Subcutaneous abdominal adipose tissue (tissue), 5 donors: ENCODE measurements at regions not wholly inside any gene's neighbourhood (a gene's known extent, or its start where the extent isn't known, plus 50 kb on each side); places are given as distances from the start of the nearest gene placed in this dataset.

ENCODE experiments used
- H3K27ac ChIP-seq: one replicate; pipeline ENCODE4 v1.7.0; 2013; ENCODE audit warnings: low read depth, mild to moderate bottlenecking, inconsistent platforms, low read length, moderate library complexity
- H3K27me3 ChIP-seq, 5 donors: one replicate each; pipeline ENCODE4 v1.7.0; 2013; ENCODE audit warnings: low read length in 5 of 5, inconsistent platforms in 1 of 5; ENCODE audit not compliant: control insufficient read depth in 5 of 5, insufficient read depth in 4 of 5
- H3K36me3 ChIP-seq, 5 donors: one replicate each; pipeline ENCODE4 v1.7.0; 2013; ENCODE audit warnings: low read length in 5 of 5; ENCODE audit not compliant: control insufficient read depth in 5 of 5, insufficient read depth in 5 of 5
- H3K4me1 ChIP-seq, 5 donors: one replicate each; pipeline ENCODE4 v1.7.0; 2013; ENCODE audit warnings: low read length in 5 of 5, mild to moderate bottlenecking in 3 of 5, moderate library complexity in 1 of 5; ENCODE audit not compliant: control insufficient read depth in 5 of 5, insufficient read depth in 5 of 5
- H3K4me3 ChIP-seq, 5 donors: one replicate each; pipeline ENCODE4 v1.7.0; 2013; ENCODE audit warnings: low read length in 5 of 5, low read depth in 1 of 5
- H3K9ac ChIP-seq, 5 donors: one replicate each; pipeline ENCODE4 v1.7.0; 2013; ENCODE audit warnings: low read length in 5 of 5, mild to moderate bottlenecking in 4 of 5, moderate library complexity in 3 of 5
- H3K9me3 ChIP-seq, 5 donors: one replicate each; pipeline ENCODE4 v1.7.0; 2013; ENCODE audit warnings: low read length in 5 of 5; ENCODE audit not compliant: control insufficient read depth in 5 of 5
- donor health status: healthy.
- donor health status: healthy.
- donor health status: healthy.
- donor health status: healthy.
- donor health status: healthy.

DNA sequence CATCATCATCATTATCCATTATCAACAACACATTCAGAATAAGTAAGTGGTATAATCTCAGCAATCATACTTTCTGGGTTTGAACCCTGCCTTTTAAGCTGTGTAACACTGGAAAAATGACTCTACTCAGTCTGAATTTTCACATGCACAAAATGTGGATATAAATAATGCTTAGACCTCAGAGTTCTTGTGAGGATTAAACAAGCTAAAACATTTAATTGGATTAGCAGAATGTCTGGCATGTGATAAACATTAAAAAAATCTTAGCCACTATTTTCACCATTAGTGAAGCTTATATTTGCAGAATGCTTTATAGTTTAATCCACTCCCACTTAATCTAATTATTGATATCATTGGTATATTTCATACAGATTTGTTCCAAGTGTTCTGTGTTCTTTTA is 412.3 kb downstream of the RFC3 start:
- H3K4me1 ChIP-seq = no peaks in the 10 kb centered on the region
- peaks cover 0 to 6% (median 0%) of the 10 kb centered on the region in 5 donors for H3K9me3 ChIP-seq
- H3K27me3 ChIP-seq = no peaks in the 10 kb centered on the region
- H3K9ac ChIP-seq = no peak overlapping the region
- no peaks in the 10 kb centered on the region for H3K36me3 ChIP-seq
- H3K4me3 ChIP-seq = no peak overlapping the region
- H3K27ac ChIP-seq = no peak overlapping the region

DNA sequence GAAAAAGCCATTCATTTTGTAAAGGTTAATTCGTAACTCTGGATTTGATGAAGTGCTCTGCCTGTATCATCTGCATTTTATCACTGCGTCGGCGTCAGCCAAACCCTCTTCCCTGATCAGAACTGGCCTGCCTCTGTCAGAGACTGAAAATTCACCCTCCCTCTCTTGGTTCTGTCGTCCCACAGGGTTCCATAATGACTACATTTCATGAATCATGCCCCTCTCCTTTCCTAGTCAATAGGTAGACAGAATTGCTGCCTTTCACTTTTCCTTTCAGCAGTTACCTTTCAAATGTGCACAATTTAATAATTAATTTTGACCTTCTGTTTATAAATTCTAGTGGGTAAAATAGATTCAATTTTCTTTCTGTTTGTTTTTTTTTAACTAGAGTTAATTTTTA is 423.4 kb downstream of the RFC3 start:
- Histone ChIP-seq H3K4me3 (no peak overlapping the region), H3K9me3 (peaks cover 0 to 10% (median 0%) of the 10 kb centered on the region in 5 donors), H3K9ac (no peak overlapping the region), H3K27me3 (no peaks in the 10 kb centered on the region), H3K27ac (no peak overlapping the region), H3K36me3 (no peaks in the 10 kb centered on the region), H3K4me1 (no peaks in the 10 kb centered on the region)

DNA sequence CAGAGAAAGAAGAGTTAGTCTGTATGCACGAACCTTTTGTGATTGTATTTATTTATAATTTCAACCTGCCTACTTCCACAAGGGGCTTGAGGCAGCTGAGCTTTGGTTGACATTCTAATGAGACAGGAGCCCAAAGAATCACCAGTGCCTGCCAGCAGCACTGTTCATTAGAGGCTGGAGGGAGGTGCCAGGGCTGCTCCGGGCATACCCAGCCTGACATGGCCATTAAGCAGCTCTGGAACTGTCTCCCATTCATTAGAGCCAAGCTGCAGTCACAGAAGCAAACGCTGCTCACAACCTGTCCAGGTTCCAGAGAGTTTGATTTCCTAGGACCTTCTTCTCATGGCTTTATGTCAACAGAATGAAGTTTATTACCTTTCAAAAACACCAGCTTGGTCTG is 425.5 kb downstream of the RFC3 start:
- no peak overlapping the region for H3K4me3 ChIP-seq
- H3K9ac ChIP-seq = no peak overlapping the region
- H3K36me3 ChIP-seq = no peaks in the 10 kb centered on the region
- H3K27me3 ChIP-seq = no peaks in the 10 kb centered on the region
- no peak overlapping the region for H3K27ac ChIP-seq
- H3K4me1 ChIP-seq = no peaks in the 10 kb centered on the region
- H3K9me3 ChIP-seq = peaks cover 0 to 10% (median 0%) of the 10 kb centered on the region in 5 donors

DNA sequence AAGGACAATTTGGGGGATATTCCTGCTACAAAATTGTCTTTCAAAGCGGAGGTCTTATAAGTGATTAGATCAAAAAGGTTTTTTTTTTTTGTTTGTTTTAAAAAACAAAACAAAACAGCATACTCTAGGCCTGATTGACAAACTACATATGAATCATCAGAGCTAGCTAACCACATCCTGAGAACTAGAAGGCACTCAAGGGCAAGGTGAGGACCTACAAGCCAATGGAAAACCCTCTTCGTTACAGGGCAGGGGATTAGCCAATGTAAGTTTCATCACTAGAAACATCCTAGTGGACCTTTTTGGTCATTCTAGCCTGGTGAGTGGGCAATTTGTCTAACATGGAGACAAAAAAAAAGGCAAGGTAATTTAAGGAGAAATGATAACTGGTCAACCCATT is 428.6 kb downstream of the RFC3 start:
- Histone ChIP-seq H3K9ac (no peak overlapping the region), H3K36me3 (no peaks in the 10 kb centered on the region)

DNA sequence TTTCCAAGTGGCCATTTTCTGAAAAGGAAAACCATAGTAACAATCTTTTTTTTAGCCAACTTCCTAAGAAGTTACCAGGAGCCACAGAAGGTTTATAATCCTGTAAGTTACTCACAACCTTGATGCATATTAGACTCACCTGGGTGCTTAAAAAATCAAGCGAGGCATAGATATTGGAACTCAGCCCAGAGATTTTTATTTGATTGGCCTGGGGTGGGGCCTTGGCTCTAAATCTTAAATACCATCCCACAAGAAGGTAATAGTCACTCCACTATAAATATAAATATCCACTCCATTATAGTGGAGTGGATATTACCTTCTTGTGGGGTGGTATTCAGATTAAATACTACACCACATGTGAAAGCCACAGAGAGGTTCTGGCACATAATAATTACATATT is 429.6 kb downstream of the RFC3 start:
- no peaks in the 10 kb centered on the region for H3K27me3 ChIP-seq
- H3K9me3 ChIP-seq = no peaks in the 10 kb centered on the region

More for the DNA sequence above, 428.6 kb downstream of the RFC3 start:
- Histone ChIP-seq H3K4me3 (no peak overlapping the region), H3K27me3 (no peaks in the 10 kb centered on the region), H3K27ac (no peak overlapping the region), H3K9me3 (no peaks in the 10 kb centered on the region), H3K4me1 (no peaks in the 10 kb centered on the region)

DNA sequence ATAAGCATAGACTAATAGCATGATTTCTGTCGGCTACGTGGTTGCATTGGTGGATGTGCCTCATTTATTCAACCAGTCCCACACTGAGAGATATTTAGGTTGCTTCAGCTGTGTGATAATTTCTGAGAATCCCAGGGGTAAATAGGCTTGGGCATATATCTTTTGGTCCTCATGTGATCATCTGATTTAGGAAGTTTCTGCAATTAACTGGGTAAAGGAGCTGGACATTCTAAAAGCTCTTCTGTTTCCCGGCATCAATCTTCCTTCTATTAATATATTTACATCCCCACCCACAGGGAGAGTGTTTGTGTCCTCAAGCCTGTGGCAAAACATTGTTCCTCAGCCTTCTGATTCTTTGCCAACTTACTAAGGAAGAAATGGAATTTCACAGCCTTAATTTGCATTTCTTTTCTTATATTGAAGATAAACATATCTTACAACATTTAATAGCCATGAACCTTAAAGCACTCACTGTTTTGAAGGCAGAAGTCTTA is 431.6 kb downstream of the RFC3 start:
- Histone ChIP-seq H3K9ac (no peak overlapping the region), H3K27me3 (no peaks in the 10 kb centered on the region), H3K4me3 (no peak overlapping the region), H3K36me3 (no peaks in the 10 kb centered on the region), H3K4me1 (no peaks in the 10 kb centered on the region), H3K9me3 (peaks cover 0 to 4% (median 3%) of the 10 kb centered on the region in 5 donors), H3K27ac (no peak overlapping the region)

More for the DNA sequence above, 429.6 kb downstream of the RFC3 start:
- no peak overlapping the region for H3K27ac ChIP-seq
- H3K4me1 ChIP-seq = no peaks in the 10 kb centered on the region
- no peak overlapping the region for H3K9ac ChIP-seq
- H3K36me3 ChIP-seq = no peaks in the 10 kb centered on the region
- H3K4me3 ChIP-seq = no peak overlapping the region

DNA sequence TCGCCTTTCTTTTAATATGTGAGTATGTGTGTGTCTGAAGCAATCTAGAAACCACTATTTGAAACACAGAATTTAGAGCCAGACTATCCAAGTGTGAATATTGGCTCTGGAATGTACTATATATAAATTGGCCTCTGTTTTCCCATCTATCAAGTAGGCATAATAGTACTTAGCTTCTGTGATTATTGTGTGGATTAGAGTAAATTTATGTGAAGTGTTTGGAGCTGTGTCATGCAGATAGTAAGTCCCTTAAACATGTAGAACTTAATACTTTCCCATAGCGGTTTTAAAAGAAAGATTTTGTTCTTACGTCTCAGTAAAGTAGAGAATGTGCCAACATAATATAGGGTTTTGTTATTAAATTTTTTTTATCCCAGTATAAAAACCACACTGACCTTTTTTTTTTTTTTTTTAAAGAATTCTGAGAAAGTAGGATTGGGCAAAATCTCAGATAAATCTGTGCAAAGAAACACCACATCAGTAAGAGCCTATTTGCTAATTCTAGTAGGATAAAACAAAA is 432.3 kb downstream of the RFC3 start:
- Histone ChIP-seq H3K4me1 (no peaks in the 10 kb centered on the region), H3K9me3 (peaks cover 0 to 8% (median 4%) of the 10 kb centered on the region in 5 donors), H3K4me3 (no peak overlapping the region), H3K36me3 (no peaks in the 10 kb centered on the region), H3K9ac (no peak overlapping the region), H3K27ac (no peak overlapping the region), H3K27me3 (no peaks in the 10 kb centered on the region)

DNA sequence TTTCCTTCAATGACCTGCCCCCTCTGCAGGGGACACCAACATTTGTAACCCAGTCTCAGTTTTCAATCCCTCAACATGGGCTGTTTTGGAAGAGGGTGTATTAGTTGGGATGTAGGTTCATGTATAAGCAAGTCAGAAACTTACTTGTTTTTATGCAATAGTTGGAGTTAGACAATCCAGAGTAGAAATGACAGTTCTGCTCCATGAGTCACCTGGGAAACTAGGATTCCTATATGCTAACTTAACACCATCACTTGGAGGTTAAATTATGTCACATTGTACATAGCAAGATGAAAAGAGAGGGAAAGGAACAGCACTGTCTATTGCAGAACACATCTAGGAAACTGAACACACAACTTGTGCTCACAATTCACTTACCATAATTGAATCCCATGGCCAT is 436.4 kb downstream of the RFC3 start:
- Histone ChIP-seq H3K27ac (no peak overlapping the region), H3K9ac (no peak overlapping the region), H3K4me3 (no peak overlapping the region), H3K36me3 (no peaks in the 10 kb centered on the region), H3K4me1 (peaks cover 0 to 11% (median 0%) of the 10 kb centered on the region in 5 donors), H3K9me3 (peaks cover 0 to 10% (median 6%) of the 10 kb centered on the region in 5 donors), H3K27me3 (no peaks in the 10 kb centered on the region)

DNA sequence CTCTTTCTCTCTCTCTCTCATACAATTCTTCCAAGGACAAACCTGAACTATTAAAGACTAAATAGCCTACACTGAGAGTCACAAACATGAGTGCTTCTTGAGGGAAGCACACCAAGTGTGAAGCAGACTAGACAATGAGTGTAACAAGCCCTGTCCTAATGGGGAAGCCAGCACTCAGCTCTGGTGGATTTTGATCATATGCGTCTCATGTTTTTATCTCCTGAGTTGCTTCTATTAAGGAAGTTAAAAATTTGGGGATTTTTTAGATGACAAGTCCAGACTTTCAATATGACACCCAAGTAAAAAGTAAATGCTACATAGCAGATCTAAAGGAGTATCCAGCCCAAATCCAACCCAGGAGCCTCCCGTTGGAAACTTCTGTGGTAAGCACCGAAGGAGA is 437.8 kb downstream of the RFC3 start:
- Histone ChIP-seq H3K27me3 (no peaks in the 10 kb centered on the region), H3K9me3 (peaks cover 0 to 10% (median 6%) of the 10 kb centered on the region in 5 donors), H3K36me3 (no peaks in the 10 kb centered on the region), H3K4me1 (peaks cover 0 to 11% (median 0%) of the 10 kb centered on the region in 5 donors), H3K27ac (no peak overlapping the region), H3K4me3 (no peak overlapping the region), H3K9ac (no peak overlapping the region)

DNA sequence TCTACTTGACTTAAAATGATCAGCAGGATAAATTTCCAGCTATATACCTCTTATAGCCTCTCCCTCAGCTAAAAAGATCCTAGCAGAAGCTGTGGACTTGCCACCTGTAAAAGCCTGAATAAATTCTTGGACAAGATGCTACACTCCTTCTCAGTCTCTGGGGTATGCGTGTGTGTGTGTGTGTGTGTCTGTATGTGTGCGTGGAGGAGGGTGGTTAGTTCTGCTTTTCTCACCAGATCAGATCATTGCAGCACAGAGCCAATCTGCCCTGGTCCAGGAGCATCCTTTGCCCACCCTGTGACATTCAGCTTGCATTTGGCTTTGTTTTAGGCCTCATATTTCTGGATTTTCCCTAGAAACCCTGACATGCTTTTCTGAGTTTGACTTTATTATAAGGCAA is 438.3 kb downstream of the RFC3 start:
- Histone ChIP-seq H3K9ac (no peak overlapping the region), H3K27ac (no peak overlapping the region), H3K4me1 (peaks cover 0 to 11% (median 0%) of the 10 kb centered on the region in 5 donors), H3K9me3 (peaks cover 0 to 14% (median 6%) of the 10 kb centered on the region in 5 donors), H3K36me3 (no peaks in the 10 kb centered on the region), H3K27me3 (no peaks in the 10 kb centered on the region), H3K4me3 (no peak overlapping the region)
